Embryonic facial prominence (tissue), 1 donor: ENCODE measurements at regions not wholly inside any gene's neighbourhood (a gene's known extent, or its start where the extent isn't known, plus 50 kb on each side); places are given as distances from the start of the nearest gene placed in this dataset.
A peak's percentile ranks its signal among the peaks of the same experiment; 100 is the strongest.
"Not testable (repeated sequence)": the region's sequence is repeated elsewhere in the genome, so short reads cannot be mapped to it uniquely, and the experiment has no call there.

Source experiments
- DNase-seq: peaks from one replicate; pipeline ENCODE4 v3.0.0-alpha.2; 2016; ENCODE audit errors: extremely low spot score

DNA sequence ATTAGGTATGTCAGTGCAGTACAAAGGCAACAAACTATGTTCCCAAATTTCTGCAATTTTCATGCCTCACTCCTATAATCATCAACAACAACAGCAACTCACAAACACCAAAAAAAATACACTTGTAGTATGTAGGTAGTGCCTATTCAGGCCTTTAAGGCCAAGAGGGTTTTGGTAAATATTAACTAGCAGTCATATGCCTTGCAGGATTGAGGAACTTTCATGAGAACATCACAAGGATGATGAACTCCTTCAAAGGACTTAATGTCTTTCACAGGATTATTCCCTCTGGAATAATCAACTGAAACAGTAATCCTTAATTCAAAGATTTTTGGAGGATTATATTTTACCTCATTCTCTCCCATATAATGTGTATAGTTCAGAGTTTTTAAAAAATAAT is 293.8 kb downstream of the NOVA1 start:
- no peak for DNase-seq

DNA sequence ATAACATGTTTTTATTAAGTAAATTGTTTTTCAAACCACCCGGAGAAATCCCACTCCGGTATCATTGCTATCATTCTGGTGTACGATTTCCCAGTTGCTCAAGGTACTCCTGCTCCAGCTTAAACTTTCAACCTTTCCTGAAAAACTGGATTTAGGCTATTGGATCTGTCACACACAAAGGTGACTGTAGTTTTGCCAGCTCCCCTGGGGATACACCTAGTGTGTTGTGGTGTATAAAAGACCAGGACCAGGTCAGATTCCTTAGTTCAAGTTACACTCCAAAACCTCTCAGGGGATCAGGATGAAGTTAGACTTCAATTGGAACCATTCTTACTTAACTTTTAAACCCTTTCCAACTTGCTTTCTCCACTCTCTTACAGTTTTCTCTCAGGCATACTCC is 303.9 kb downstream of the NOVA1 start:
- DNase-seq: no peak

DNA sequence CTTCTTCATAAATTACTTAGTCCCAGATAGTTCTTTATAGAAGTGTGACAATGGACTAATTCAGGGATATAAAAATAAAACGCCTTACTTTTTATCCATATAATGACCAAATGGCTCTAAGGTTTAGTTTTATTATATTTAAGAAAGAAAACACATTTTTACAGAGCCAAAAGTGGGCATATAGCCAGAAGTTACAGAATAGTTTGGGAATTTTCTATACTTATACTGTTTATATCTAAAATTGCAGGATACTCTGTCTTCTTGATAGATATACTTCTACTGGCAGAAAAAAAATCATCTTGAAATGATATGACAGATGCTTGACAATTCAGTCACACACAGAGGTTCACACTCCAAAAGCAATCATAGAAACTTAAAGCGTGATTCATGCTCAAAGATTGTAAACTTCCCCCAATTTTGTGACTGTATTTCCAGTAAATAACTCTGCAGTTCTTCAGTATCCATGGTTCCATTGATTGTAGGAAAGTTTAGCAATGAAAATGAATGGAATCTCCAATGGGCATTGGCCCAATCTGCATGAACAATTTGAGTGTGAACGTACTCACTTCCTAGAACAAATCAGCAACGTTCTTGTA is 307.8 kb downstream of the NOVA1 start:
- DNase-seq: no peak

DNA sequence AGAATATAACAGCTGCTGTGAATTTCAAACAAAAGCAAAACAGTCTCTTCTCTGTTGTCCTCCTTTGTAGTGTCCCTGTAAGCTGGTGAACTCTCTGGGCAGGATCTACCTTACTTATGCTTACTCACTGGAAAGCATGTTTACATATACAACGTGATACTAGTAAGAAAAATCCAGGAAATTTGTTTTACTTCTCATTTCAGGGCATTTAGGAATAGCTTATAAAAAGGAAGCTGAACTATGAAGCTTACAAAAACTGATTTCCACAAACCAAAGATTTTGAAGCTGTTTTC is 311.0 kb downstream of the NOVA1 start:
- DNase-seq: no peak

DNA sequence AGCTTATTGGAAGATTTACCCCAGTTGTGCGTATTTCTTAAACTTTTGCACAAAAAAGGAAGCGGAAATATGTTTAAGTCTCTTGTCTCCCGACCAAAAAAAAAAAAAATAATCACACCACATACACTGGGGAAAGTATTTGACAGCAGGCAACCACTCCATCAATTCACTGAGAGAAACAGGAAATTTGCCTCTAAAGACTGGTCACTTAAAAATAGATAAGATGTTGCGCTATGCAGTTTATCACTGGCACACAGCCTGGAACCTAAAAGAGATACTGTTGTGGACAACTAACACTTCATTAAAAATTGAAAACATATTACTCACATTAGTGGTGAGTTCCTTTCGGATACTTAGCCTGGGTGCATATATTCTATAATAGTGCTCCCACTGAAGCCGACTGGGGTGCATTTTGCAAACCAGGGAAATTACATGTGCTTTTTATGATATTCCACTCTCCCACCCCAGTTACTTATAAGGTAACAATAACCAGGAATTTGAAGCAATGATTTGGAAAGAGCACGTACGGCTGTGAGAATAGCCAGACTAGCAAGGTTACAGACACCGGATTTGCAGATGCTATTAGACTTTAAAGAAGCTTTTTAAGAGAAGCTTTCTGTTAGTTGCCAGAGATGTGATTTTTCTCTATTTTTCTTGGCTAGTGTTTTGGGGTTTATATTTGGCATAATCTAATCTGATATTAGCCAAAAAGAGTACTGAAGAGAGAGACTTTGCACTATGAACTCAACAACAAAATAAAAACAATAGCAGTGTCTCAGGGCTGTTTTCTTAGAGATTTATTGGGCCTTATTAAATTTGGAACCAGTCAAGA is 311.5 kb downstream of the NOVA1 start:
- no peak for DNase-seq

DNA sequence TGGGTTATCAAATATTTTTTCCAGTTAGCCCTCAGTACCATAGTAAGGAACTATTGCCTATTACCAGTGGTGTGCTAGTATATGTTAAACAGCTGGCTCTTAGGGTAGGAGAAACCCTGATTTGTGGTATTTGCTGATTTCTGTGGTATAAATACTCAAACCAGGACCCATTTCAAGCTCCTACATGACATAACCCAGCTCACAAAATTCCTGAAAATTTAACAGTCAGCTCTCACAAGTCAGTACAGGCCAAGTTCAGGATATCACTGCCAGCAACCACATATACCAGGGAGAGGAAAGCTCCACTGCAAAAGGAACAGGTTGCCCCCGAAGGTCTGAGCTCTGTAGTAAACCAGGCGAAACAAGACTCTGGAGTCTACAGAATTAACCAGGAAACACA is 315.3 kb downstream of the NOVA1 start:
- peak; percentile 9 for DNase-seq

DNA sequence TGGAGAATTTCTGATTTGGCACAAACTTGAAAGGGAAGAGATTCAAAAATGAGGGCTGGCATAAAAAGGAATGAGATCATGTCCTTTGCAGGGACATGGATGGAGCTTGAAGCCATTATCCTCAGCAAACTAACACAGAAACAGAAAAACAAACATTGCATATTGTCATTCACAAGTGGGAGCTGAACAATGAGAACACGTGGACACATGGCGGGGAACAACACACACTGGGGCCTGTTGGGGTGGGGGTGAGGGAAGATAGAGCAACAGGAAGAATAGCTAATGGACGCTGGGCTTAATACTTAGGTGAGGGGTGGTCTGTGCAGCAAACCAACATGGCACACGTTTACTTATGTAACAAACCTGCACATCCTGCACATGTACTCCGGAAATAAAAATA is 315.8 kb downstream of the NOVA1 start:
- DNase-seq: not testable (repeated sequence)

DNA sequence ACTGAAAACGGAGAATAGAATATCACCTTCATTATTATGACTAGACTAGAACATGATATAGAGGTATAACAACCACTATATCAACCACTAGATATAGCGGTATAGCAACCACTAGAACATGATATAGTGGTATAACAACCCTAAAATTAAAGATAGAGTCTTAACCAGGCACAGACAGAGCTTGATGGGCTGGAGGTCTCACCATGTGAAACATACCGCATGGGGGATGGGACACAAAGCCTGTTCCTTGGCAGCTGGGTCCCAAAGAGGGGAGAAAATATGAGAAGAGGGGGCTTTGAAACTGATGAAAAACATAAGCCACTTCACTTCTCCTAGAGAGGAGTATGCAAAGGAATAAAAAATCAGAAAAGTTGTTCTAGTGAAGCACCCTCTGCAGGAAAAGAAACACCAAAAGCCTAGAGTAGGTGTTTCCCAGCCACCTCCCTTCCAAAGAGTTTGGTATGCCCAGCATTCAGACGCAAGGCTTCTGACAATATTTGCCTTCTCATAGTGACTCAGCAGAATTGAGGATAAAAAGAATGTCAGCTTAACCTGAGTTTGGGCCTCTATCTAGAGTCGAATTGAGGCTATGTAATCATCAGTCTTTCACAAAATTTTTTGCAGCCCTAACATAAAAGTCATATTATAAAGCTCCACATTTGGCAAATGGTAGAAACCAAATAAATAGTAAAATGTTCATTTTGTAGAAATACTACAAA is 316.4 kb downstream of the NOVA1 start:
- DNase-seq: no peak

DNA sequence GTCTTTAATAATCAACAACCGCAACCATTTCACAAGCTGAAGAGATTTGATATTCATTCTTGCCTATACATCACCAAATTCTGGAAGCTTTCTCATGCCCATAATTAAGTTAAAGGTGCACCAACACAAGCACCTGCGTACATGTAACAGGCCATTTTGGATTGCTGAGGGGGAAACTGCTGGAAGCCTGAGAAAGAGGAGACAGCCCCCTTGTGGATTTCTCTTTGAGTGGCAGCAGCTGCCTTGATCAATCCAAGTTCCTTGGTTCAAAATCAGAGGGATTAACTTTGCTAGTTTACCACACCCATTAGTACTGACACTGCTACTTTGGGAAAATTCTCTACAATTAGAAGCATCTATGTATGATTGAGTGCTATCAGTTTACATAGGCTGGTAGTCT is 321.1 kb downstream of the NOVA1 start:
- no peak for DNase-seq

DNA sequence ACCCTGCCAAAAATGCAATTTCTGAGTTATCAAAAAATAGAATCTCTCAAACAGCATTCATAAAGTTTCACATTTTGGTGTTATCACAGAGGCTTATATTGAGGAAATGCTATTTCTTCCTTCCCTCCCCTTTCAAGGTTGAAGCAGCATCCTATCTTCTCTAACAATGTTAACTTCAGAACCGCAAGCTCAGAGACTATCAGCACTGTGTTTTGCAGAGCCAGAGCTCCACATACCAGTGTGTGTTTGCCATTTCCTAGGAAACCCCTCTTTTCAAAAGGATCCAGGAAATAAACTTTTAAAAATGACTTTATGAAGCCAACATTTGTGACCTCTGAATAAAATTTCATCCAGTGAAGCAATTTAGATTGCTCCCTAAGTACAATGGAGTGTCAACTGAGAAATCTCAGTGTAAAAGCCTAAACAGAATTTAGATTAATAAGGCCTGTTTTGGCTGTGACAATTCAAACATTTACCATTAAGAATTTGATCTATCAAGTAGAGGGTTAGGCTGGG is 332.6 kb downstream of the NOVA1 start:
- no peak for DNase-seq

DNA sequence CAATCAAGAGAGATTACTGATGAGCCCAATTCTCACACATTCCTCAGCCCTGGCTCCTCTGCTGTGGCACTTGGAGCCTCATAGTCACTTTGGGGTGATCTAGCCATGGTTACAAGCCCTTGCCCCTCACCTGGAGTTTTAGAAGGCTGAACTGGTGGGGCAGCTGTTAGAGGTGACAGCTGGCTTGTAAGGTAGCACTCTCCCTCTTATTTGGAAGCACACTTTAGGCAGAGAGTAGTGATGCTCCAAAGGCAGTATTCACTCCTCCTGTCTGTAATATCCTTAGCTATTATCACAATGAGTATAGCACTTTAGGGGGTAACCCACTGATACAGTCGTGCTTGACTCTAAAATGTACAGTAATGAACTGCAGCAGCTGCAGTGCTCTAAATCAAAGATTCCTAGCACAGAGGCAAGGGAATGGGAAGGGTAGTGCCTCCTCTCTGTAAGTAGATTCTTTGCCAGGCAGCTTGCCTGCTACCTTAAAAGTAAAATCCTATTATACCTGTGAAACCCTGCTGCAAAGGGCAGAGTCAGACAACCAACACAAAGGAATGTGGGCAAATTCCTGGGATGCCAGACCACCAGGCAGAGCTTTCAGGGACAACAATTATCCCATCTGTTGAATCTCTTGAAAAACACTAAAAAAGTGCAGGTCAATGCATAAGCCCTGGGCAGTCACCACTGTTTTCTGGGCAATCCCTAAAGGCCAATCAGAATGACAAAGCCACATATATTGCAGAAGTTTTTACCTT is 336.3 kb downstream of the NOVA1 start:
- DNase-seq: no peak

DNA sequence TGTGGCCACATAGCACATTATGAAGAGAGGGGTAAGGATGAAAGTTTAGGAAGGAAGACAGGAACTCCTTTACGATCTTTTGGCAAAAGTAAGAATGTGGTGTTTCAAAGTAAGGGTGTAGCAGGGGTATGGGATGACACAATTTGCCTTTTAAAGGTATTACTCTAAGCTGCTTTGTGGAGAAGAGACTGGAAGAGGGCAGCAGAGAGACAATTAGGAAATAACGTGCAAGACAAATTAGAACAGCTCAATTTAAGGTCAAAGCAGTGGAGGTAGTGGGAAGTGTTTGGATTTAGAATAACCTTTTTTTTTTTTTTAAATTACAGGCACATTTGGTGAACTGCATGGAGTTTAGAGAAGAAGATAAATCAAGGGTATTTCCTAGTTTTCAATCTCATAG is 342.6 kb downstream of the NOVA1 start:
- no peak for DNase-seq

DNA sequence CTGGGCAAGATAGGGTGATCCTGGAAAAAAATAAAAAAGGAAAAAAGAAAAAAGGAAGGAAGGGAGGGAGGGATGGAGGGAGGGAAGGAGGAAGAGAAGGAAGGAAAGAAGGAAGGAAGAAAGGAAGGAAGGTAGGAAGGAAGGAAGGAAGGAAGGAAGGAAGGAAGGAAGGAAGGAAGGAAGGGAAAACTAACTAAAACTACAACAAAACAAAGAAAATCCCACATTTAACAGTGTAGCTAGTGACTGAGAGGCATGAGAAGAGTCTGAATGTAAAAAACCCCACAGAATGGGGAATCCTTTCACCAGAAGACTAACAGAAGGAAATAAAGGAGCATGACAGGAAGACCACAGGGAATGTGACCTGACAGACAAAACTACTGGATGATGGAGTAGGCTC is 345.7 kb downstream of the NOVA1 start:
- DNase-seq: no peak

DNA sequence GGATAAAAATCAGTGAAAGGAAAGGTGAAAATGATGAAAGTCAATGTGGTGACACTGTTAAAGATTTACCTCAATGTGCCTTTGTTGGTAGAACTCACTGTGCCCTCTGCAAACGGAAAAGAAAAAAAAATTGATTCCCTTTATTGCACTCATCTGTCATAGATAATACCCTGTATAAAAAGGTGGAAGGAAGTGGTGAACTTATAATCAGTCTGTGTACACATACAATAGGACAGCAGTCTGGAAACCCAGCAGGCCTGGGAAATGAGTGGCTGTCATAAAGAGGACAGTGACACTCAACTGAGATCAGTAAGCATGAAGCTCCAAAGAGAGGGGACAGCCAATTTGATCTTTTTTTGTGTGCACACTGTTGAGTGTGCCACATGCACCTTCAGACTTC is 364.7 kb downstream of the NOVA1 start:
- DNase-seq: no peak

DNA sequence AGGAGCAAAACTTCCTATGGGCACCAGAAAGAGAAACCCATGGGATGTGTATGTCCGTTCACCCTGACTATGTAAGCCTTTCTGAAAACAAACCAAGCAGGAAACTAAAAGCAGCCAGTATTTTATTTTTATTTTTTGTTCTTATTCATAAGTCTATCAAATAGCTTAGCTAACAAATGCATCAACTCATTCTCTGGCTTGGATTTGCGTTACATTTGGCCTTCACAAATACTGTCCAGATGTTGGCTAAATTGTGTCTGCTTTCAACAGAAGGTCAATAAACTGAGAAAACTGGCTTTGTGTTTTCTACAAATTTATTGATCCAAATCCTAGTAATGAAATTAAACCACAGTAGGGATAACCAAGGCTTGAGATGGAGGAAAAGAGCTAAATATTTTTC is 379.0 kb downstream of the NOVA1 start:
- no peak for DNase-seq

DNA sequence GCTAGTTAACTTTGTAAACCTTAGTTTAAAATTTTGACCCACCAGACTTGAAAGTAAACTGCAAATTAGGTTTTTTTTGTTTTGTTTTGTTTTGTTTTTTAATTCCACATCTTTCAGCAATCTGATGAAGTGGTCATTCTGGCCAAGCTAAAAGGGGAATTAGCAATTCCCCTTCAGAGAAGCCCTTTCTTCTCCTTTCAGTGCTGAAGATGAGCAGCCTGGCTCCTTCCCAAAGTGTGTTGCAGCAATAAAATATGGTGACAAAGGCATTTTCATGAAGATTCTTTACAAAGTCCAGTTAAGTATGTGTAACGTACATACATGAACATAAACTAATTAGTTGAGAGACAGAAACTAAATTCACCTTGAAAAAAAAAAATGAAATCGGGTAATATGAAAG is 380.1 kb downstream of the NOVA1 start:
- DNase-seq: no peak

DNA sequence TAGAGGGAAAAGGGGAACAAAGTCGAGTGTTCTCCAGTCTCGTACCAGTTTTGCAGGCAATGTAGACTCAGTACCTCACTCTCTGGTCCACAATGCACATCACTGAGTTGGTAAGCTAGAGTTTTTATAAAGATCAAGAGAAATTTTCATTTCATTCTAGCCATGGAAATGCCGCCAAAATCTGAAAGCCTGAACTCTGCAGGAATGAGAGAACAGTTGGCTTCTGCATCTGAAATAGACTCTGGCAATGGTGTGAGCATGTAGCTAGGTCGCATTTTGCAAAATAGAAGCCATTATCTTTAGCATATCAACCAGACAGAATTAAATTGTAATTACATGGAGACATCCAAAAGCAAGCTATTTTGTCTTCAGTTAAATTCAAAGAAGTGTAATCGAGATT is 381.0 kb downstream of the NOVA1 start:
- no peak for DNase-seq

DNA sequence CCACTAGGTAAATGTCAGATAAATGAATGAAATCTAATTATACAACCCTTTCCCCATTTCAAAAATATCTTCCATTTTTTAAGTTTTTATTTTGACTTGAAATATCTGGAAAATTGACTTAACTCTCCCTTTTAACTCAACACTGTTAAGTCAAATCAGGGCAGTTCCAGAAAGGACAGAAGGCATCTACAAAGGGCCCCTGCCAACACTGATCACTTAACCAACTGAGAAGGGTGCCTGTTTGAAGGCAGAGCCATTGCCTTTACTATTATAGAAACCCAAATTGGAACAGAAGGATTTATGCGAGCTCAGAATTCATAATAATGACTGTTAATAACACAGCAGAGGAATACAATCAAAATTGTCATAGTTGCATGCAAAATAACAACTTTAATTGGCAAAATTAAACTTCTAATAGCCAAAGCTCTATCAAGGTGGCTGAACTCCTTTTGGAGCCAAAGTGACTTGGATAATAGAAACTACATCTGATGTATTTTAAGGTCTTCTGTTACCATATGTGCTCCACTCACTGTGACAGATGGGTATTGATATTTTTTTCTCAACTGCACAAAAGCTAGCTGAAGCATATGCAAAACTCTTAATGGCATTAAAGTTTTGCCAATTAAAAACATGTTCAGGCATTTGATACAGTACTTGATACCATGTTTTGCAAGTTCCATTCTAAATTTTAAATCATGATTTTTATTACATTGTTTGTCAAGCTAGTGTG is 383.8 kb downstream of the NOVA1 start:
- DNase-seq: no peak

DNA sequence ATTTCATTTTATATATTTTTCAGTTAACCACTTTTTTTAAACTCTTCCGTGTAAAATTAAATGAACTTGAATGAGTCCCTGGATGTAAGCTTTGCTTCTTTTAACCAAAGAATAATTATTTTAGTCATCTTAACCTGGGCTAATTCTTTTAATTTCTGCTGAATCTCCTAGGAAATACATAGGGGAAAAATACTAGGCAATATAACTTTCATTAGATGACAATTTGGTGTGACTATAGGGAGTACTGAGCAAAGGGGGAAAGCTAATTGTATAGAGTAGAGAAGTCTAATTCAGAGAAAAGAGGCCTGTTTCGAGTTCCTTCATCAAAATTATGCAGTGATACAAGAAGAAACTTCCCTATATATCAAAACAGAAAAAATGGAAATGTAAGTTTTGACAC is 388.1 kb downstream of the NOVA1 start:
- DNase-seq: no peak

DNA sequence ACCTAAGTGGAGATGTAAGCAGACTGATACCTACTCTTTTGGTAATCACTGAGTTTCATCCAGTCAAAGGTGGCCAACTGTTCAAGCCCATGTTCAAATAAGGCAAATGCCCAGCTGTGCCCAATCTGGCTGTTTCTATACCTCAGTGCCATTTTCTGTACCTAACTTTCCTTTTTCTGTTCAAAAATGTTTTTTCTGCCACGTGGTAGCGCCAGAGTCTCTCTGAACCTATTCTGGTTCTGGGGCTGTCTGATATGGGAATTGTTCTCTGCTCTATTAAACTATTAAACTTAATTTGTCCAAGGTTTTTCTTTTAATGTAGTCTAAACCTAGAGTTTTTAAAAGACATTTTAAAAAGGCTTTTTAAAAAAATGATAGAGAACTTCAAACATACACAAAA is 391.2 kb downstream of the NOVA1 start:
- DNase-seq: no peak

DNA sequence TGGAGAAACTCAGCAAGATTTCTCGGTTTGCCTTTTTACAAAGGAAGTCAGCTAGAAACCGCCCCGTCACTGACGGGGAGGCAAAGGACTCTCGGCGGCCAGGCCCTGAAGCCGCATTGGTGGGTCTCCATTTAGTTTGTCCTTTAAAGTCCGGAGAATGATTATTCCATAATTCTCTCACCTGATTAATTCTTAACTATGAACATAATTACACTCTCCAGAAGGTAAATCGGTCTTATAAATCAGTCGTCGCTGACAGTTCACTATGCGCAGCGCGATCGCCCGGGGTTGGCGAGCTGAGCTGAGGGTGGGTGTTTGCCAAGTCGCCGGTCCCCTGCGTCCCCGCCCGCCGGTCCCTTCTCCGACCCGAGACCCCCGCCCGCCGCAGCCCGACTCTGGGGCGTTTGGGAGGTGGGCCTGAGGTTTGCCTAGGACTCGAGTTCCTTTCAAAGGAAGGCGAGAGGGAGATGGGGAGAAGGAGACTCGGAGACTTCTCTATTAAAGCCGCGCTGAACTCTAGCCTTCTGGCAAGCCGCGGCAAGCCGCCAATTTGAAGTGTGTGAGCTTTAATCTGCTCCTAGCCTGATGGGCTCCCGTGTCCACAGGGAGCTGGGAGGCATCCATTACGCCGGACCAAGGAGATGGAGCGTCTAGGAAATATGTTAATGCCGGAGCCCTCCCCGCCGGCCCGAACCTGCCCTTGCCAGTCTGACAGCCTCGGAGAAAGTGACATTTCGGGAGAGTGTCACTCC is 392.9 kb downstream of the NOVA1 start:
- no peak for DNase-seq
